ENCODE measurements at regions not wholly inside any gene's neighbourhood (a gene's known extent, or its start where the extent isn't known, plus 50 kb on each side); places are given as distances from the start of the nearest gene placed in this dataset.

GRCh38 chr5:101012880-101013279 is 109.8 kb upstream of the ST8SIA4 start:
- TF ChIP-seq PATZ1 (CRISPR knock-in tag; IDR thresholded peaks at IDR 0.05; ENCODE audit: borderline replicate concordance) (no peak), SNAI2 (CRISPR knock-in tag; IDR thresholded peaks at IDR 0.05) (no peak), TCF4 (CRISPR knock-in tag; IDR thresholded peaks at IDR 0.05; ENCODE audit: borderline replicate concordance) (no peak), CREB5 (CRISPR knock-in tag; IDR thresholded peaks at IDR 0.05; ENCODE audit: low read depth) (no peak), ZNF8 (CRISPR knock-in tag; IDR thresholded peaks at IDR 0.05) (no peak), ZFP30 (CRISPR knock-in tag; IDR thresholded peaks at IDR 0.05) (no peak), ZNF70 (CRISPR knock-in tag; IDR thresholded peaks at IDR 0.05) (no peak), ARNTL (CRISPR knock-in tag; IDR thresholded peaks at IDR 0.05; ENCODE audit: borderline replicate concordance, low read depth) (no peak), POU6F1 (CRISPR knock-in tag; IDR thresholded peaks at IDR 0.05; ENCODE audit: borderline replicate concordance, low read depth) (no peak), BACH2 (CRISPR knock-in tag; IDR thresholded peaks at IDR 0.05; ENCODE audit: borderline replicate concordance) (no peak), PPARA (CRISPR knock-in tag; IDR thresholded peaks at IDR 0.05; ENCODE audit: borderline replicate concordance) (no peak), ZFP3 (CRISPR knock-in tag; IDR thresholded peaks at IDR 0.05) (no peak)
